ENCODE measurements at regions not wholly inside any gene's neighbourhood (a gene's known extent, or its start where the extent isn't known, plus 50 kb on each side); places are given as distances from the start of the nearest gene placed in this dataset.

GRCh38 chr9:91063471-91063870 is 261.9 kb downstream of the SYK start:
- no peak overlapping the region for H3K14ac ChIP-seq (ENCODE audit: insufficient read length)
- H3K4me1 ChIP-seq (replicated peaks in 1 of 4; ENCODE audit: control insufficient read depth in 3 of 4, insufficient read depth in 4 of 4, low read length in 3 of 4), result no peaks in the 10 kb centered on the region
- H3K56ac ChIP-seq (replicated peaks; ENCODE audit: insufficient read length, low read depth, low read length), result no peak overlapping the region
- no peak overlapping the region for H4K91ac ChIP-seq (replicated peaks; ENCODE audit: insufficient read length, low read length)
- no peak overlapping the region for H3K23ac ChIP-seq (ENCODE audit: insufficient read length)
- no peak for FAIRE-seq
- no peak overlapping the region for H3K27ac ChIP-seq (ENCODE audit: low read depth, low read length)
- TF ChIP-seq JUND (IDR thresholded peaks at IDR 0.05; ENCODE audit: low read length), result no peak
- TF ChIP-seq MAFK (IDR thresholded peaks at IDR 0.05; ENCODE audit: low read depth, low read length), result no peak
- no peak for TF ChIP-seq RAD21 (IDR thresholded peaks at IDR 0.05 in 1 of 2, conservative IDR thresholded peaks at IDR 0.05 in 1 of 2; ENCODE audit: low read depth in 2 of 2, low read length in 2 of 2)
- TF ChIP-seq TAF7 (optimal IDR thresholded peaks at IDR 0.05; ENCODE audit: borderline replicate concordance, low read depth, low read length), result no peak
- no peak for TF ChIP-seq POLR2AphosphoS5 (IDR thresholded peaks at IDR 0.05; ENCODE audit: low read depth, low read length)
- TF ChIP-seq TEAD4 (IDR thresholded peaks at IDR 0.05; ENCODE audit: low read depth, low read length), result no peak
- TF ChIP-seq RNF2 (IDR thresholded peaks at IDR 0.05; ENCODE audit: borderline replicate concordance, low read depth, low read length, missing control alignments, poor library complexity, severe bottlenecking), result no peak
- H3K23me2 ChIP-seq (ENCODE audit: low read depth, low read length), result no peaks in the 10 kb centered on the region
- H3K18ac ChIP-seq (ENCODE audit: extremely low read depth, low read length), result no peak overlapping the region
- peak in 1 of 2 experiments; percentile 26 for DNase-seq (ENCODE audit: low read depth in 1 of 2, low spot score in 2 of 2)
- H4K5ac ChIP-seq (ENCODE audit: insufficient read length, low read depth, low read length), result no peak overlapping the region
- no peak overlapping the region for H3K4me3 ChIP-seq (ENCODE audit: extremely low read depth in 1 of 4, insufficient read depth in 2 of 4, low read depth in 3 of 4, low read length in 4 of 4)
- no peak overlapping the region for H4K8ac ChIP-seq (ENCODE audit: extremely low read depth, insufficient read depth, low read length)
- no peak overlapping the region for H3K9ac ChIP-seq (replicated peaks in 1 of 4; ENCODE audit: extremely low read depth in 1 of 4, low read depth in 3 of 4, low read length in 3 of 4)
- no peaks in the 10 kb centered on the region for H3K27me3 ChIP-seq (replicated peaks in 1 of 4; ENCODE audit: control insufficient read depth in 3 of 4, extremely low read depth in 1 of 4, insufficient read depth in 3 of 4, low read length in 3 of 4)
- no peak overlapping the region for H3K4ac ChIP-seq (replicated peaks; ENCODE audit: insufficient read length, low read depth, low read length)
- H3K4me2 ChIP-seq (ENCODE audit: insufficient read depth in 1 of 2, low read depth in 2 of 2, low read length in 2 of 2), result no peak overlapping the region
- H2BK12ac ChIP-seq (ENCODE audit: low read depth, low read length), result no peak overlapping the region
- no peaks in the 10 kb centered on the region for H4K20me1 ChIP-seq (replicated peaks in 1 of 2; ENCODE audit: control insufficient read depth in 1 of 2, insufficient read depth in 2 of 2, low read length in 2 of 2)
- WGBS, 2 experiments (ENCODE audit: extremely low coverage in 1 of 2, insufficient coverage in 1 of 2, insufficient read length in 1 of 2, insufficient replicate concordance in 2 of 2, low coverage in 1 of 2, low lambda C conversion rate in 2 of 2, missing lambda C conversion rate in 1 of 2), result 91% methylated on average over 11 of the region's 11 CpGs; no CpG with 5 or more reads in 1 of the 2 experiments
- no peak overlapping the region for H2BK5ac ChIP-seq (ENCODE audit: low read depth, low read length)
- ChIA-PET POLR2A (ENCODE audit: partially characterized antibody) (no interaction called here), CTCF (ENCODE audit: partially characterized antibody) (no interaction called here)
- H2BK120ac ChIP-seq (replicated peaks; ENCODE audit: low read depth, low read length), result no peak overlapping the region
- H2AFZ ChIP-seq (ENCODE audit: low read length), result no peak overlapping the region
- no peaks in the 10 kb centered on the region for H3K79me2 ChIP-seq (ENCODE audit: control insufficient read depth in 1 of 2, insufficient read depth in 2 of 2, low read length in 2 of 2)
- H3K79me1 ChIP-seq (ENCODE audit: low read depth, low read length), result no peaks in the 10 kb centered on the region
- no peak overlapping the region for H2BK20ac ChIP-seq (ENCODE audit: low read length)
- H3K9me3 ChIP-seq (ENCODE audit: insufficient read depth in 2 of 2, low read depth in 1 of 2, low read length in 1 of 2), result no peaks in the 10 kb centered on the region
- no peak overlapping the region for H2AK5ac ChIP-seq (ENCODE audit: low read depth, low read length)
- H2BK15ac ChIP-seq (ENCODE audit: low read length), result no peak overlapping the region
- no peaks in the 10 kb centered on the region for H3K36me3 ChIP-seq (ENCODE audit: control insufficient read depth in 2 of 4, insufficient read depth in 4 of 4, low read length in 3 of 4)
